ENCODE measurements at regions not wholly inside any gene's neighbourhood (a gene's known extent, or its start where the extent isn't known, plus 50 kb on each side); places are given as distances from the start of the nearest gene placed in this dataset.

DNA sequence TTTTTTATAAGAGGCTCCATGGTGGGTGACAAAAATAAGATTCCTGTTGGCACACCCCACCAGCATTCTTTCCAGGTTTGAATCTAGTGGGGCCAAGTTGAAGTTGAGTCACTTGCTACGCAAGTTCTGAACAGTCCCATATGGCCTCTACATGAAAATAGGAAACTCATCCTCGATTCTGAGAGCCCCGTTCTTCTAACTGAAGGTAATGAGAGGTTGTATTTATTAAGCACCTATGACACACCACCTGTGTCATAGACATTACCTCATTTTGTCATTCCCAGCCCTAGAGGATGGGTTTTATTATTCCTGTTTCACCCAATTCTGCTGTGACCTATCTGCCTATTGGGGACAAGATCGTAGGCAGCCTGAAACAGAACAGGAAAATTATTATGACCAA lies 131.7 kb downstream of the ACTL7B start:
- TF ChIP-seq, protein P1, sequence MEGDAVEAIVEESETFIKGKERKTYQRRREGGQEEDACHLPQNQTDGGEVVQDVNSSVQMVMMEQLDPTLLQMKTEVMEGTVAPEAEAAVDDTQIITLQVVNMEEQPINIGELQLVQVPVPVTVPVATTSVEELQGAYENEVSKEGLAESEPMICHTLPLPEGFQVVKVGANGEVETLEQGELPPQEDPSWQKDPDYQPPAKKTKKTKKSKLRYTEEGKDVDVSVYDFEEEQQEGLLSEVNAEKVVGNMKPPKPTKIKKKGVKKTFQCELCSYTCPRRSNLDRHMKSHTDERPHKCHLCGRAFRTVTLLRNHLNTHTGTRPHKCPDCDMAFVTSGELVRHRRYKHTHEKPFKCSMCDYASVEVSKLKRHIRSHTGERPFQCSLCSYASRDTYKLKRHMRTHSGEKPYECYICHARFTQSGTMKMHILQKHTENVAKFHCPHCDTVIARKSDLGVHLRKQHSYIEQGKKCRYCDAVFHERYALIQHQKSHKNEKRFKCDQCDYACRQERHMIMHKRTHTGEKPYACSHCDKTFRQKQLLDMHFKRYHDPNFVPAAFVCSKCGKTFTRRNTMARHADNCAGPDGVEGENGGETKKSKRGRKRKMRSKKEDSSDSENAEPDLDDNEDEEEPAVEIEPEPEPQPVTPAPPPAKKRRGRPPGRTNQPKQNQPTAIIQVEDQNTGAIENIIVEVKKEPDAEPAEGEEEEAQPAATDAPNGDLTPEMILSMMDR (IDR thresholded peaks at IDR 0.05): no peak
- TF ChIP-seq POLR2A (IDR thresholded peaks at IDR 0.05): no peak
